Stomach smooth muscle (tissue), 2 donors: ENCODE measurements at regions not wholly inside any gene's neighbourhood (a gene's known extent, or its start where the extent isn't known, plus 50 kb on each side); places are given as distances from the start of the nearest gene placed in this dataset.

Experiments
- H3K27ac ChIP-seq: one replicate; pipeline ENCODE4 v1.7.0; 2013; ENCODE audit warnings: mild to moderate bottlenecking, low read length, inconsistent platforms
- H3K27me3 ChIP-seq, 2 donors: one replicate each; pipeline ENCODE4 v1.7.0; 2013; ENCODE audit warnings: low read length in 2 of 2; ENCODE audit not compliant: insufficient read depth in 2 of 2, control insufficient read depth in 1 of 2
- H3K36me3 ChIP-seq, 2 donors: one replicate each; pipeline ENCODE4 v1.7.0; 2013; ENCODE audit warnings: low read length in 2 of 2; ENCODE audit not compliant: control insufficient read depth in 2 of 2, insufficient read depth in 2 of 2
- H3K4me1 ChIP-seq: one replicate; pipeline ENCODE4 v1.7.0; 2013; ENCODE audit warnings: low read length; ENCODE audit not compliant: control insufficient read depth, insufficient read depth
- H3K4me3 ChIP-seq, 2 donors: one replicate each; pipeline ENCODE4 v1.7.0; 2013; ENCODE audit warnings: low read length in 2 of 2
- H3K9ac ChIP-seq, 2 donors: one replicate each; pipeline ENCODE4 v1.7.0; 2013; ENCODE audit warnings: low read length in 2 of 2, mild to moderate bottlenecking in 1 of 2
- H3K9me3 ChIP-seq, 2 donors: one replicate each; pipeline ENCODE4 v1.7.0; 2013; ENCODE audit warnings: low read length in 2 of 2; ENCODE audit not compliant: control insufficient read depth in 2 of 2
- donor health status: healthy.
- donor health status: Pancreatic carcinoma.

DNA sequence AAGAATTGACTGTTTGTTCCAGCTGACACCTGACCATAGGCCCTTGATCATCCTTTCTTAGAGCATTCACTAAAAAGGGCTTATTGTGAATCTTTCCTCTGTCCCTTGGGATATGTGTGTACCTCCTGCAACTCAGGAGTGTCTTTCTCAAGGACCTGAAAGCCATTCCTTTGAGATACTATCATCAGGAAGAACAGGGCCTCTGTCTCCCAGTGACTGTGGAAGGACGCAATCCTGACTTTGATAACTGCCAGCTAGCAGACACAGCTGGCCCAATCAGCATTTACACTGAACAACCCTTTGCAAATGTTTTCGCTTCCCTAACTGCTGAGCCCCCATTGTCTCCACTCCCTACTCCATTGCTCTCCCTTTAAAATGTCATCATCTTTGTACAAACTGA, 144.4 kb downstream of the RMI1 start:
- no peak overlapping the region for H3K4me3 ChIP-seq
- no peaks in the 10 kb centered on the region for H3K36me3 ChIP-seq
- no peaks in the 10 kb centered on the region for H3K4me1 ChIP-seq
- H3K9ac ChIP-seq = no peak overlapping the region
- no peak overlapping the region for H3K27ac ChIP-seq
- H3K9me3 ChIP-seq = no peaks in the 10 kb centered on the region
- H3K27me3 ChIP-seq = no peaks in the 10 kb centered on the region

DNA sequence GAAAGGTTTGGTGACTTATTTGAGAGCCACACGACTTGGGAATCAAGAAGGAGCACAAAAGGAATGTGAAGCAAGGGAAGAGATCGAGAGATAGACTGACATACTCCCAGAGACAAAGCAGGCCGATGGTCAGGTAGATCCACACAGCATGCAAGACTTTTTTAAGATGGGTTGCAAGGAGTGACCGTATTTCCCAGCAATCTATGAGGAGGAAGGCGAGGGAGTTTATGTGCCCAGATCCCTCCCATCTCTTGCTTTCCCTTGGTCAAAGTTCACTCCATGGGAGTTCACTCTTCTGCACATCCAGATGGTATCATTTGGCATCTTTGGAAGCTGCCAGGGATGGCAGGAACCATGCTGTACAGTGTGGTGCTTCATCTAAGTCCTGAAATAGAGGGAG, 148.9 kb downstream of the RMI1 start:
- no peaks in the 10 kb centered on the region for H3K9me3 ChIP-seq
- no peak overlapping the region for H3K9ac ChIP-seq
- no peaks in the 10 kb centered on the region for H3K4me1 ChIP-seq
- H3K4me3 ChIP-seq = no peak overlapping the region
- no peaks in the 10 kb centered on the region for H3K36me3 ChIP-seq
- no peak overlapping the region for H3K27ac ChIP-seq
- H3K27me3 ChIP-seq = no peaks in the 10 kb centered on the region

DNA sequence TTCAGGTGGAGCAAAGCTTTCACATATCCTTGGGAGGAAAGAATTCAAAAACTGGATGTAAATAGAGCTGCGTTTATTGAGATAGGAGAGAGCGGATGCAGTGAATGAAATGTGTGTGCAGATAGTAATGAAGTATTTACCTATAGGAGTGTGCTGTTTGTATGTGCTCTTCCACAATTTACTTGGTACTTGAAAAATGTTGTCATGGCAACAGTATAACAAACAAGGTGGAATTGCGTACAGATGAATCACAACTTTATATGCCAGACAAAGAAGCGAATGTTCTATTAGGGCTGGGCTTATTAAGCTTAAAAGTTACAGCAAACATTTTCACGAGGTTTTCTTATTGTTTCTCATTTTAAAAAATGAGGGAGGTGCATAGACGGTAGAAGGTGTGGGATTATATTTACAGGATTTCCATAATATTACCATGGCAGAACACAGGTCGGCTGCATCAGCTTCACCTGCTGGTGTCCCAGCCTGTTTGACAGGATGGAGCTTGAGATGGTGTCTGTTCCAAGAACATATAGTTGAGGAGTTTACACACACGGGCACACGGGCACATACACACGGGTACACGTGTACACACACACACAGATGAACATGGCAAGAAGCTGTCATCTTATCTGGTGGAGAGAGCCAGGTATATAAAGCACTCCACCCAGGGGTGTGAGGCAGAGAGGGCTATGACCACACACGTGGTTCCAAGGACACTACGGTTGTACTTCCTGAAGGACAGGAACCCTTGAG, 155.7 kb downstream of the RMI1 start:
- Histone ChIP-seq H3K36me3 (no peaks in the 10 kb centered on the region), H3K9ac (no peak overlapping the region), H3K9me3 (no peaks in the 10 kb centered on the region), H3K27me3 (peaks cover 10 to 14% of the 10 kb centered on the region in 2 donors), H3K27ac (no peak overlapping the region), H3K4me1 (peaks cover 5% of the 10 kb centered on the region), H3K4me3 (no peak overlapping the region)

DNA sequence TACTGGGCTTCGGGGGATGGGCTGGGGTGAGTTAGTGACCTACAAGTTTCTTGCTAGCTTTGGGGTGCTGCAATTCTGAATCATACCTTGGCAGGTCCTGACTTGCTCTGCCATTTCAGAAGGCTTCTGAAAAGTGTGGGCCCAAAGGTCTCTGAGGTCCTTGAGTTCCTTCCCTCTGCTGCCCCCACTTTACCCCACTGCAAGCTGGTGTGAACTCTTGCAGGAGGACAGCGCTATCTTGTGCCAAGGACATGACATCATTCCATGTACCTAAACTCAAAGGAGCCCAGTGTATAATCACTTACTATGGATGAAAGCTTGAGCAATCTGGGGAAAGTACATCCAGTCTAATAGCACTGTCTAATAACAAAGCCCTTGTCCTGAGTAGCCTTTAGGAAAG, 157.4 kb downstream of the RMI1 start:
- no peaks in the 10 kb centered on the region for H3K36me3 ChIP-seq
- no peaks in the 10 kb centered on the region for H3K9me3 ChIP-seq
- no peak overlapping the region for H3K9ac ChIP-seq
- H3K4me3 ChIP-seq = no peak overlapping the region
- H3K27me3 ChIP-seq = peaks cover 20 to 26% of the 10 kb centered on the region in 2 donors
- no peak overlapping the region for H3K27ac ChIP-seq
- H3K4me1 ChIP-seq = peaks cover 5% of the 10 kb centered on the region

DNA sequence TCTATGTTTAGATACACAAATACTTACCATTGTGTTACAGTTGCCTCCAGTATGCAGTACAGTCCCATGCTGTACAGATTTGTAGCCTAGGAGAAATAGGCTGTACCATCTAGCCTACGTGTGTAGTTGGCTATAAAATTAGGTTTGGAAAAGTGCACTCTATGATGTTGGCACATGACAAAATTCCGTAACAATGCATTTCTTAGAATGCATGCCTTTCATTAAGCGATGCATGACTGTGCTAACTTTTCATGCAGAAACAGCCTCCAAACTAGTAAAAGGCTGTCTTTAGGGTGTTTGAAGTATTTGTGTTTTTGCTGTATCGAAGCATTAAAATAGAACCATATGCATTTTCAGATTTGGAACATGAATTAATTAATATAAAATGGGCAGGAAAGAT, 157.9 kb downstream of the RMI1 start:
- no peak overlapping the region for H3K9ac ChIP-seq
- no peaks in the 10 kb centered on the region for H3K36me3 ChIP-seq
- no peak overlapping the region for H3K4me3 ChIP-seq
- H3K27me3 ChIP-seq = peaks cover 26 to 32% of the 10 kb centered on the region in 2 donors
- no peak overlapping the region for H3K27ac ChIP-seq
- H3K4me1 ChIP-seq = peaks cover 5% of the 10 kb centered on the region
- no peaks in the 10 kb centered on the region for H3K9me3 ChIP-seq

DNA sequence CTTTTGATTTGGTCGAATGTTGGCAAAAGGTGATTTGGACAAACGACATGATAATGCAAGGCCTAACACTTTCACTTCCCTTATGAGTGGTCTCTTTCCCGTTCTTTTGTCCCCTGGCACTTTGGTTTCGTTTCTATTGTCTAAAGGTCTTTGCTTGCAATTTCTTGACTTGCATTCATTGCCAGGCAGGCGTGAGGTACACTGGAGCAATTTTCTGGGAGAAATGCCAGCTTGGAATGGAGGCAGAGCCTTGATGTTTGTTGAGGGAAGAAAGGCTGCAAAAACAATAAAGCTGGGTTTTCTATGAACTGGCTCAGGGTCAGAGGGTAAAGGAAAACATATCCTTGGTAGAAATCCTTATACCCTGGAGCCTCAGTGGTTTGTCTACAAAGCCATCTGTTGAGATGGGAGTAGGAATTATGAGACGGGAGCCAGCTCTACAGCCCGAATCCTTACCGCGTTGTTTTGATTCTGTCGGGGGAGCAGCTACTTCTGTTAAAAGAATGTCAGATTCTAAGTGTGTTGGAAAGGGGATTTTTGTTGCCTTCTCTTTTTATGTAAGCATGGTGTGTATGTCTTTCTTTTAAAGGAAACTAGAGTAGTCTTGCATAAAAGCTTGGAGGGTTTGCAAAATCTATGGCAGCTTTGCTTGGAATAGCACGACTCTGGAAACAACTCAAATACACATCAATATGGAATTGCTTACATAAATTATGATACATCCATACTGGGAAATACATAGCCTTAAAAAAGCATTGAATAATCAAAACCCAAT, 158.9 kb downstream of the RMI1 start:
- Histone ChIP-seq H3K27me3 (peaks cover 28 to 38% of the 10 kb centered on the region in 2 donors), H3K27ac (no peak overlapping the region), H3K4me1 (peaks cover 5% of the 10 kb centered on the region), H3K36me3 (no peaks in the 10 kb centered on the region), H3K4me3 (no peak overlapping the region), H3K9ac (no peak overlapping the region), H3K9me3 (no peaks in the 10 kb centered on the region)

DNA sequence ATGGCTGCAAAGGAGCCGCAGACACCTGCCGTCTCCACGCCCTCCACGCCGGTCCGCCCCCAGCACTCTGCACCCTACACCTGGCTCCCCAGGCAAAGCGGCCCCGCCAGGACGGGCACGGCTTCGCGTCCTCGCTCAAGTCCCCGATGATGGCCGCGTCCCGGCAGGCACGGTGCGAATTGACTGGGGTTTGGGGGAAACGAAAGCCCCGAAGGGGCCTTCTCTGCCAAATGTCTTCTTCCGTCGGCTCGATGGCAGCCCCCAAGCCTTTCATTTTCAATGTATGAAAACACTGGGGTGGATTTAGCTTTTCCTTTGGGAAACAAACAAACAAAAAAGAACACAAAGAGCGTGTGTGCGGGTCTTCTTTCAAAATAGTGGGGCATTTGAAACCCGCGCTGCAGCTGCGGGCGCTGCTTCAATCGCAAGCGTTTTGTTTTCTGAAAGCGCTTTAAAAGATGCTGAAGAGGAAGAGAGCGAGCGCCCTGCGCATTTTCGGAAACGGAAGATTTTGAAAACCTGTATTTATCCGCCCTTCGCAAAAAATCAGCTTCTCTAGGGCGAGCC, 160.0 kb downstream of the RMI1 start:
- Histone ChIP-seq H3K27ac (no peak overlapping the region), H3K27me3 (peaks cover 28 to 40% of the 10 kb centered on the region in 2 donors), H3K4me3 (peak overlapping the region; percentile 12 to 64), H3K9me3 (no peaks in the 10 kb centered on the region), H3K9ac (no peak overlapping the region), H3K4me1 (peaks cover 5% of the 10 kb centered on the region), H3K36me3 (no peaks in the 10 kb centered on the region)

DNA sequence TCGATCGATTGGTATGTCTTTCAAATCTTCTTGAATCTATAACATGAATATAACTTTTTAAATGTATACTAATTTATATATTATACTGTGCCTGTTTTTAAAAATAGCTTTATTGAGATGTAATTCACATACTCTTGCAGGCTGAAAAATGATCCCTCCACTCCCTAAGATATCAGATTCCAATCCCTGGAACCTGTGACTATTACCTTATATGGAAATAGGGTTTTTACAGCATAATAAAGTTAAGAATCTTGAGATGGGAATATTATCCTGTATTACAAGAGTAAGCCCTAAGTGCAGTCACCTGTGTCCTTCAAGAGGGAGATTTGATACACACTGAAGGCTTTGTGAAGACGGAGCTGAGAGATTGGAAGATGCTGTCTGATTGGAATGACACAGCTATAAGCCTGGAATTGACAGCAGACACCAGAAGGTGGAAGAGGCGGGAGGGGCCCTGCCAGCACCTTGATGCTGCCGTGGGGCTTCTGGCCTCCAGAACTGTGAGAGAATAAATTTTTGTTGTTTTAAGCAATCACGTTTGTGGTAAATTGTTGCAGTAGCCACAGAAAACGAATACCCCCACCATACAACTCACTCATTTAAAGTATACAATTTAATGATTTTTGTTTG, 161.3 kb downstream of the RMI1 start:
- no peaks in the 10 kb centered on the region for H3K9me3 ChIP-seq
- peaks cover 28 to 40% of the 10 kb centered on the region in 2 donors for H3K27me3 ChIP-seq
- H3K4me1 ChIP-seq = peaks cover 5% of the 10 kb centered on the region
- no peaks in the 10 kb centered on the region for H3K36me3 ChIP-seq
- no peak overlapping the region for H3K4me3 ChIP-seq
- H3K27ac ChIP-seq = no peak overlapping the region
- no peak overlapping the region for H3K9ac ChIP-seq

DNA sequence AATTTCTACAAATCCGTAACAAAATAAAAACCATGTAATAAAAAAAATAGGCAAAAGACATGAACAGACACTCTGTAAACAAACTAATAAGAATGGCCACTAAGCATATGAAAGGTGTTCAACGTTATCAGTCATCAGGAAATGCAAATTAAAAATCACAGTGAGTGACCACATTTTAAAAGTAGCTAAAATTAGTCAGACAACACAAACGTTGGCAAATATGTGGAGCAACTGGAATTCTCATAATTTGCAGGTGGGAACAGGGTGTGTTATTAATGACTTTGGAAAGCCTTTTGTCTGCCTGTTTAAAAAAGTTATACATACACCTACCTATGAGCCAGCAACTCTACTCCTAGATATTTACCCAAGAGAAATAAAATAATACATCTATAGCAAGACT, 164.4 kb downstream of the RMI1 start:
- H3K36me3 ChIP-seq = no peaks in the 10 kb centered on the region
- H3K4me1 ChIP-seq = peaks cover 5% of the 10 kb centered on the region
- no peak overlapping the region for H3K9ac ChIP-seq
- H3K27me3 ChIP-seq = peaks cover 28 to 38% of the 10 kb centered on the region in 2 donors
- H3K4me3 ChIP-seq = no peak overlapping the region
- H3K27ac ChIP-seq = no peak overlapping the region
- no peaks in the 10 kb centered on the region for H3K9me3 ChIP-seq

DNA sequence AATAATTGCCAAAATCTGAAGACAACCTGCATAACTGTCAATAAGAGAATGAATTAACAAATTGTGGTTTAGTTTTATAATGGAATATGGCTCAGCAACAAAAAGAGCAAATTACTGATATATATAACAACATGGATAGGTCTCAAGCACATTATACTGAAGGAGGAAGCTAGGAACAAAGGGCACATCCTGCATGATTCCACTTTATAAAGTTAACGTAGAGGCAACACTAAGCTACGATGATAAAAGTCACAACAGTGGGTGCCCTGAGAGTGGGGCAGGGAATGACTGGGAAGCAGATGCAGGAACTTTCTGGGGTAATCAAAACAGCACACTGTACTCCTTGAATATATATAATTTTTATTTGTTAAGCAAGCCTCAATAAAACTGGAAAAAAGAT, 165.2 kb downstream of the RMI1 start:
- Histone ChIP-seq H3K4me1 (peaks cover 2% of the 10 kb centered on the region), H3K27me3 (peaks cover 20 to 31% of the 10 kb centered on the region in 2 donors), H3K36me3 (no peaks in the 10 kb centered on the region), H3K27ac (no peak overlapping the region), H3K4me3 (no peak overlapping the region), H3K9me3 (no peaks in the 10 kb centered on the region), H3K9ac (no peak overlapping the region)
